ENCODE measurements at regions not wholly inside any gene's neighbourhood (a gene's known extent, or its start where the extent isn't known, plus 50 kb on each side); places are given as distances from the start of the nearest gene placed in this dataset.

DNA sequence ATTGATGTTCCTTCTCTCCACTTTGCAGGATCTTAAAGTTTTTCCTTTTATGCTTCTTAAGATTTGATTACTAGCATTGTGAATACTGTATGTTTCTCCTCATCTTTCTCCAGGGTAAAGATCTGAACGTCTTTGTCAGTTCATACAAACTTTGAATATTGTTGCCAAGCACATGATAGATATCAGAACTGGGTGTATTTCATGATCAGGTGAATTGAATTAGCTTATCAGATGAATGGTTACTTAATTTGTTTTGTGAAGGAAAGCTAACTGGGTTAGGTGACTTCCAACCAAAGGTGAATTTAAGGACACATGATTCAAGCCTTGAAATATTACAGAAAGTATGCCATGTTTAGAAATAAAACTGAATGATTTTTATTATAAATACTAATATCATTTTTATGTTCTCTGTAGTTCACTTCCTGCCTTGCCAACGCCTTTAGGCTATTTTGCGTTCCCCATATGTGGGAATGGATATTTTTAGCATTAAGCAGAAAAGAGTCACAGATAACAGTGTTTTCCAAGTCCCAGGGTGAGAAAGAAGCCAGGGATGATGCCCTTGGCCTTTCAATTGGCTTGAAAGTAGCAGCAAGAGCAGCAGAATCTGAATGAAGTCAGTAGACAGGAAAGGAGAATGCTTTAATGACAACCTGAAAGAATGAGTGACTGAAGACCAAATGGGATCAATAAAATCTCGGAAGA, 752.1 kb downstream of the NCAM2 start:
- TF ChIP-seq, protein P1, sequence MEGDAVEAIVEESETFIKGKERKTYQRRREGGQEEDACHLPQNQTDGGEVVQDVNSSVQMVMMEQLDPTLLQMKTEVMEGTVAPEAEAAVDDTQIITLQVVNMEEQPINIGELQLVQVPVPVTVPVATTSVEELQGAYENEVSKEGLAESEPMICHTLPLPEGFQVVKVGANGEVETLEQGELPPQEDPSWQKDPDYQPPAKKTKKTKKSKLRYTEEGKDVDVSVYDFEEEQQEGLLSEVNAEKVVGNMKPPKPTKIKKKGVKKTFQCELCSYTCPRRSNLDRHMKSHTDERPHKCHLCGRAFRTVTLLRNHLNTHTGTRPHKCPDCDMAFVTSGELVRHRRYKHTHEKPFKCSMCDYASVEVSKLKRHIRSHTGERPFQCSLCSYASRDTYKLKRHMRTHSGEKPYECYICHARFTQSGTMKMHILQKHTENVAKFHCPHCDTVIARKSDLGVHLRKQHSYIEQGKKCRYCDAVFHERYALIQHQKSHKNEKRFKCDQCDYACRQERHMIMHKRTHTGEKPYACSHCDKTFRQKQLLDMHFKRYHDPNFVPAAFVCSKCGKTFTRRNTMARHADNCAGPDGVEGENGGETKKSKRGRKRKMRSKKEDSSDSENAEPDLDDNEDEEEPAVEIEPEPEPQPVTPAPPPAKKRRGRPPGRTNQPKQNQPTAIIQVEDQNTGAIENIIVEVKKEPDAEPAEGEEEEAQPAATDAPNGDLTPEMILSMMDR (IDR thresholded peaks at IDR 0.05) = no peak
- no peak overlapping the region for H3K4me3 ChIP-seq
- no peak overlapping the region for H3K27ac ChIP-seq
- no peak for DNase-seq (ENCODE audit: low spot score)

DNA sequence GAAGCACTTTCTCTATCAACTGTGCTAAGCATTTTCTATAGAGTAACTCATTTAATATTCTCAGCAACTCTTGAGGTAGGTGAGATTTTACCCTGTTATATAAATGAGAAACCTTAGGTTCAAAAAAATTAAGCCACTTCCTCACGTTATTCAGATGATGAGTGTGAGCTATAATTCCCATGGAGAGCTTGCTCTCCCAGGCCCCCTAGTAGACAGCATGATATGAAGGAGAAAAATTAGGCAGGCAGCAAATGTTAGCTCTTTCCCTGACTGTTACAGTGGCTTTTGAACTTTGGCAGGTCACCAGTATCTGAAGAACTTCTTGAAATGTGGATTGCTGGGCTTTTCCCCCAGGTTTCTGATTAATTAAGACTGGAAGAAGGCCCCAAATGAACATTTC, 753.1 kb downstream of the NCAM2 start:
- H3K27ac ChIP-seq = no peak overlapping the region
- no peak for DNase-seq (ENCODE audit: low spot score)
- no peak overlapping the region for H3K4me3 ChIP-seq
- TF ChIP-seq, protein P1 (IDR thresholded peaks at IDR 0.05) = no peak

DNA sequence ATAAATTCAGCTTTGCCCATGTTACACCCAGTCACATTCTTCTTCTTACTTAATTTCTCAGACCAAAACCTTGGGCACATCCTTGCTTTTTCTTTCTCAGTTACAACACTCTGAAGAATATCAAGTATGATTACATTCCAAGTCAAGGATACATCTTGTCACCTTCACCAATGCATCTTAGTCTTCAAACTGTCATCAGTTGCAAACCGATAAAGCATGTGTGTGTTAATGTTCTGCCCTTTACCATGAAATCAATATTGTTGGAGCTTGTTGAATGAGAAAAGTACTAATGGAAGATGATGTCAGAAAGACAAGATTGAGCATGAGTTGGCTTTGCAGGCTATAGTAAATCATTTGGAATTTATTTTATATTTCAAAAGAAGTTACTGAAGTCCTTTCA, 764.6 kb downstream of the NCAM2 start:
- no peak overlapping the region for H3K27ac ChIP-seq
- no peak overlapping the region for H3K4me3 ChIP-seq
- TF ChIP-seq, protein P1 (IDR thresholded peaks at IDR 0.05) = no peak
- no peak for DNase-seq (ENCODE audit: low spot score)

DNA sequence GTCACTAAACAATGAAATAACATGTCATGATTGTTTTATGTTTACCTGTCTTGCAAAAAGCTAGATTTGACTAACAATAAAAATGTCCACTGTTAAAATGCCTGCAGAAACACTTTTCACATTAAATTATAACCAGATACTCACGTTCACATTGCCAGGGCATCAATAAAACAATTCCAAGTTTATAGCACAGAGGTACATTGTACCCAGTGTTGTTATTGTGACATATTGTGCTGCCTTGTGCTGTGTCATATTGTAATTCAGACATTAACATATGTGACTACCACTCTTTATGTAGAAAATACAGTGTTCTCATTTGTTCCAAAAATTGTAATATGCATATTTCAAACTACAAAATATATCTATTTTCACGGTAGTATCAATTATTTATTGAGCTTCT, 766.1 kb downstream of the NCAM2 start:
- H3K4me3 ChIP-seq = no peak overlapping the region
- H3K27ac ChIP-seq = no peak overlapping the region
- no peak for DNase-seq (ENCODE audit: low spot score)
- TF ChIP-seq, protein P1 (IDR thresholded peaks at IDR 0.05) = no peak

DNA sequence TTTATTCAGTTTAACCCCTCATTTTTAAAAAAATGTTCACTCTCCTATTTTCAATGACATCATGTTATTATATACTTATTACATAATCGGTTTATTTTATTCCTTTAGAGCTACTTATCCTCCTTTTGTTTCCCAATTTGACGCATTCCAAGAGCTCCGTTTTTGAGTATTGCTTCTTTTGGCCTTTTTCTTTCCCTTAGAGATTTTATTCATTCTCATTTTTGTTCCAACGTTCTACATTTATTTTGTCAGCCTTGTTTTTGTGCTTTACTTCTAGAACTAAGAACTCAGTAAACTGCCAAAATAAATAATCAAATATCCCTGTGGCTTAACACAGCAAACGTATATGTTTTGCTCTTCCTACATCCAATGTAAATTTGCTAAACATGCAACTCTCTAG, 769.1 kb downstream of the NCAM2 start:
- no peak overlapping the region for H3K4me3 ChIP-seq
- no peak overlapping the region for H3K27ac ChIP-seq
- no peak for DNase-seq (ENCODE audit: low spot score)
- TF ChIP-seq, protein P1 (IDR thresholded peaks at IDR 0.05) = no peak

DNA sequence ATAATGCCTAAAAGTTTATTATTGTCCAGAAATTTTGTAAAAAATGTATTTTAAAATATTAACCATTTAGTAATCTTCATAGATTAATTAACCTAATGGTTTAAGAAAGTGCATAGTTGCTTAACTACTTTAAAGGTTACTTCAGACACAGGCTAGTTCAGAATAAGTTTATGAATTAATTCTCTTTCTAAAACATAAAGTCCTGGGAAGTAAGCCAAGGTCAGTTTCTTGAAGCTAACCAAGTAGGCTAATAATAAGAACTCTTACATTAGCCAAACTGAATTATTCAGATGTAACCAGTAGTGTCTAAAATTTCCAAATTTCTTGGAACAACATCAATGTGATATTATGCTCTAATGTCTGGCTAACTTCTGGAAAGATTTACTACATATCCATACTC, 790.4 kb downstream of the NCAM2 start:
- DNase-seq (ENCODE audit: low spot score) = no peak
- H3K27ac ChIP-seq = no peak overlapping the region
- TF ChIP-seq, protein P1 (IDR thresholded peaks at IDR 0.05) = no peak
- no peak overlapping the region for H3K4me3 ChIP-seq

DNA sequence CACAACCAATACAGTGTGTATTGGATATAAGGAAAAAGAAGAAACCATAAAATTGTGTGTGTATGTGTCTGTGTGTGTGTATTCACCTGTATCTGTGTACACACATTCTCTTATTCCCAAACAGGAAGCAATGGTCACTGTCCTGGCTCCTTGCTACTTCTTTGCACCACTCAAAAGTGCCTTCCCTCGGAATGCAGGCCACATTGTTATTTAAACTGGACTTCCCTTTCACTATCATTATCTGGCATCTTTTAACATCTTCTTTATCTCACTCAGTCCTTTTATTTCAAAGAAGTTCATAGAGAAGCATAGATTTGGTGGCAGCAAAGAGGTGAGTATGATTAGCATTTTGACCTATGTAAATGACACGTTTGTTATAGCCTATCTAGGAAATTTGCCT, 803.7 kb downstream of the NCAM2 start:
- H3K4me3 ChIP-seq = no peak overlapping the region
- TF ChIP-seq, protein P1 (IDR thresholded peaks at IDR 0.05) = no peak
- no peak for DNase-seq (ENCODE audit: low spot score)
- H3K27ac ChIP-seq = no peak overlapping the region

Measured in coronary artery (tissue), 2 donors.